ENCODE measurements at regions not wholly inside any gene's neighbourhood (a gene's known extent, or its start where the extent isn't known, plus 50 kb on each side); places are given as distances from the start of the nearest gene placed in this dataset.

GRCh38 chr7:121505540-121506182, 109.6 kb upstream of the FAM3C start:
- no peak overlapping the region for H3K27ac Mint-ChIP-seq
- no peak for TF ChIP-seq CTCF (conservative IDR thresholded peaks at IDR 0.05)
- no peaks in the 10 kb centered on the region for H3K4me1 Mint-ChIP-seq (ENCODE audit: unreplicated experiment)
- H3K36me3 Mint-ChIP-seq, result peaks cover 4% of the 10 kb centered on the region
- no peak for DNase-seq (ENCODE audit: extremely low spot score, unreplicated experiment)
- H3K27me3 Mint-ChIP-seq, result no peaks in the 10 kb centered on the region
- H3K9me3 Mint-ChIP-seq, result peaks cover 38% of the 10 kb centered on the region
- no peak overlapping the region for H3K4me3 Mint-ChIP-seq

- DNase-seq (ENCODE audit: extremely low spot score, unreplicated experiment), result no peak
- Mint-ChIP-seq H3K4me3 (no peak overlapping the region), H3K4me1 (ENCODE audit: unreplicated experiment) (no peaks in the 10 kb centered on the region), H3K27me3 (no peaks in the 10 kb centered on the region), H3K27ac (no peak overlapping the region), H3K9me3 (peaks cover 38% of the 10 kb centered on the region), H3K36me3 (peaks cover 4% of the 10 kb centered on the region)
- no peak for TF ChIP-seq CTCF (conservative IDR thresholded peaks at IDR 0.05)
Observed at GRCh38 chr7:121505021-121505420, 108.9 kb upstream of the FAM3C start.

- H3K27ac Mint-ChIP-seq, result no peak overlapping the region
- peaks cover 4% of the 10 kb centered on the region for H3K36me3 Mint-ChIP-seq
- TF ChIP-seq CTCF (conservative IDR thresholded peaks at IDR 0.05), result no peak
- H3K27me3 Mint-ChIP-seq, result no peaks in the 10 kb centered on the region
- DNase-seq (ENCODE audit: extremely low spot score, unreplicated experiment), result no peak
- H3K9me3 Mint-ChIP-seq, result peaks cover 34% of the 10 kb centered on the region
- H3K4me3 Mint-ChIP-seq, result no peak overlapping the region
- no peaks in the 10 kb centered on the region for H3K4me1 Mint-ChIP-seq (ENCODE audit: unreplicated experiment)
Observed at GRCh38 chr7:121504482-121504881, 108.4 kb upstream of the FAM3C start.

- peaks cover 27% of the 10 kb centered on the region for H3K9me3 Mint-ChIP-seq
- no peaks in the 10 kb centered on the region for H3K27me3 Mint-ChIP-seq
- DNase-seq (ENCODE audit: extremely low spot score, unreplicated experiment), result no peak
- no peaks in the 10 kb centered on the region for H3K4me1 Mint-ChIP-seq (ENCODE audit: unreplicated experiment)
- H3K27ac Mint-ChIP-seq, result no peak overlapping the region
- no peak for TF ChIP-seq CTCF (conservative IDR thresholded peaks at IDR 0.05)
- H3K4me3 Mint-ChIP-seq, result no peak overlapping the region
- peaks cover 4% of the 10 kb centered on the region for H3K36me3 Mint-ChIP-seq
Observed at GRCh38 chr7:121503730-121504129, 107.6 kb upstream of the FAM3C start.

- TF ChIP-seq CTCF (conservative IDR thresholded peaks at IDR 0.05), result no peak
Observed at GRCh38 chr7:121503039-121503438, 106.9 kb upstream of the FAM3C start.

GRCh38 chr7:121501566-121501965, 105.5 kb upstream of the FAM3C start:
- H3K4me1 Mint-ChIP-seq (ENCODE audit: unreplicated experiment), result no peaks in the 10 kb centered on the region
- H3K27ac Mint-ChIP-seq, result no peak overlapping the region
- DNase-seq (ENCODE audit: extremely low spot score, unreplicated experiment), result no peak
- H3K4me3 Mint-ChIP-seq, result no peak overlapping the region
- no peaks in the 10 kb centered on the region for H3K27me3 Mint-ChIP-seq
- H3K9me3 Mint-ChIP-seq, result peaks cover 24% of the 10 kb centered on the region
- TF ChIP-seq CTCF (conservative IDR thresholded peaks at IDR 0.05), result no peak
- peaks cover 4% of the 10 kb centered on the region for H3K36me3 Mint-ChIP-seq

More at GRCh38 chr7:121503039-121503438, 106.9 kb upstream of the FAM3C start:
- Mint-ChIP-seq H3K27me3 (no peaks in the 10 kb centered on the region), H3K36me3 (peaks cover 4% of the 10 kb centered on the region), H3K4me1 (ENCODE audit: unreplicated experiment) (no peaks in the 10 kb centered on the region), H3K9me3 (peaks cover 25% of the 10 kb centered on the region), H3K4me3 (no peak overlapping the region), H3K27ac (peak overlapping the region; percentile 64)
- no peak for DNase-seq (ENCODE audit: extremely low spot score, unreplicated experiment)

All from type B pancreatic cell (in vitro differentiated cells).